ENCODE measurements at regions not wholly inside any gene's neighbourhood (a gene's known extent, or its start where the extent isn't known, plus 50 kb on each side); places are given as distances from the start of the nearest gene placed in this dataset.

GRCh38 chr11:98194611-98195010 lies 826.1 kb upstream of the CNTN5 start:
- intact Hi-C loops (cut with DNase I) = no loop called here
- no peak for TF ChIP-seq EP300 (IDR thresholded peaks at IDR 0.05)
- TF ChIP-seq POLR2A (IDR thresholded peaks at IDR 0.05) = no peak
- Histone ChIP-seq H3K36me3 (no peaks in the 10 kb centered on the region), H3K27me3 (no peaks in the 10 kb centered on the region), H3K4me1 (ENCODE audit: insufficient read depth) (no peaks in the 10 kb centered on the region), H3K9me3 (no peaks in the 10 kb centered on the region), H3K27ac (no peak overlapping the region), H3K4me3 (no peak overlapping the region)
- 86 to 89% (median 86%) methylated on average over 7 of the region's 7 CpGs for WGBS, 3 donors
- DNase-seq = no peak

GRCh38 chr11:98195300-98195699 lies 825.4 kb upstream of the CNTN5 start:
- no peak for DNase-seq
- Histone ChIP-seq H3K27ac (no peak overlapping the region), H3K9me3 (no peaks in the 10 kb centered on the region), H3K4me1 (ENCODE audit: insufficient read depth) (no peaks in the 10 kb centered on the region), H3K4me3 (no peak overlapping the region), H3K27me3 (no peaks in the 10 kb centered on the region), H3K36me3 (no peaks in the 10 kb centered on the region)
- TF ChIP-seq CTCF (IDR thresholded peaks at IDR 0.05) (no peak), POLR2A (IDR thresholded peaks at IDR 0.05) (no peak), EP300 (IDR thresholded peaks at IDR 0.05) (no peak)
- 56 to 89% (median 78%) methylated on average over 1 of the region's 1 CpG for WGBS, 3 donors
- intact Hi-C loops (cut with DNase I) = no loop called here

- Histone ChIP-seq H3K9me3 (no peaks in the 10 kb centered on the region), H3K4me3 (no peak overlapping the region), H3K36me3 (no peaks in the 10 kb centered on the region), H3K27me3 (no peaks in the 10 kb centered on the region), H3K27ac (no peak overlapping the region), H3K4me1 (ENCODE audit: insufficient read depth) (no peaks in the 10 kb centered on the region)
- WGBS, 3 donors = 91 to 95% (median 92%) methylated on average over 8 of the region's 8 CpGs
- TF ChIP-seq POLR2A (IDR thresholded peaks at IDR 0.05) = no peak
- no peak for DNase-seq
- intact Hi-C loops (cut with DNase I) = no loop called here
These were observed 813.7 kb upstream of the CNTN5 start for GRCh38 chr11:98207086-98207485.

- WGBS, 3 donors = 46 to 62% (median 55%) methylated on average over 1 of the region's 1 CpG
- Histone ChIP-seq H3K4me3 (no peak overlapping the region), H3K27ac (no peak overlapping the region), H3K27me3 (no peaks in the 10 kb centered on the region), H3K36me3 (no peaks in the 10 kb centered on the region), H3K9me3 (no peaks in the 10 kb centered on the region), H3K4me1 (ENCODE audit: insufficient read depth) (no peaks in the 10 kb centered on the region)
- no peak for DNase-seq
- TF ChIP-seq EP300 (IDR thresholded peaks at IDR 0.05) (no peak), POLR2A (IDR thresholded peaks at IDR 0.05) (no peak), CTCF (IDR thresholded peaks at IDR 0.05) (no peak)
- intact Hi-C loops (cut with DNase I) = no loop called here
These were observed 793.5 kb upstream of the CNTN5 start for GRCh38 chr11:98227278-98227677.

GRCh38 chr11:98230678-98231077 lies 790.1 kb upstream of the CNTN5 start:
- intact Hi-C loops (cut with DNase I) = no loop called here
- Histone ChIP-seq H3K27me3 (no peaks in the 10 kb centered on the region), H3K4me1 (ENCODE audit: insufficient read depth) (no peaks in the 10 kb centered on the region), H3K27ac (no peak overlapping the region), H3K9me3 (no peaks in the 10 kb centered on the region), H3K4me3 (no peak overlapping the region), H3K36me3 (no peaks in the 10 kb centered on the region)
- DNase-seq = no peak
- 85 to 95% (median 90%) methylated on average over 3 of the region's 3 CpGs for WGBS, 3 donors
- TF ChIP-seq CTCF (IDR thresholded peaks at IDR 0.05) (no peak), EP300 (IDR thresholded peaks at IDR 0.05) (no peak), POLR2A (IDR thresholded peaks at IDR 0.05) (no peak)

- Histone ChIP-seq H3K27ac (no peak overlapping the region), H3K4me3 (no peak overlapping the region), H3K36me3 (no peaks in the 10 kb centered on the region), H3K9me3 (no peaks in the 10 kb centered on the region), H3K27me3 (no peaks in the 10 kb centered on the region), H3K4me1 (ENCODE audit: insufficient read depth) (no peaks in the 10 kb centered on the region)
- no peak for DNase-seq
- intact Hi-C loops (cut with DNase I) = no loop called here
- TF ChIP-seq EP300 (IDR thresholded peaks at IDR 0.05) = no peak
- no peak for TF ChIP-seq POLR2A (IDR thresholded peaks at IDR 0.05)
- TF ChIP-seq CTCF (IDR thresholded peaks at IDR 0.05) = no peak
- 80 to 96% (median 90%) methylated on average over 2 of the region's 2 CpGs for WGBS, 3 donors
These were observed 786.1 kb upstream of the CNTN5 start for GRCh38 chr11:98234698-98235097.
